WTC11 (cell line): ENCODE measurements at regions not wholly inside any gene's neighbourhood (a gene's known extent, or its start where the extent isn't known, plus 50 kb on each side); places are given as distances from the start of the nearest gene placed in this dataset.

Experiments used
- ATAC-seq: fragments of 200-7000 bp; cut with Tn5 transposase; 2 replicates; pipeline ENCODE4 v1.10.0; 2021; ENCODE audit warnings: mild to moderate bottlenecking, moderate library complexity
- CTCF ChIA-PET: fragments of 300-600 bp; sonication (Branson Sonifier 250); formaldehyde crosslinking; loops from one replicate; lab custom pipeline; 2021; ENCODE audit warnings: antibody characterized with exemption; lab: Charles Lee
- POLR2A ChIA-PET: fragments of 350-600 bp; sonication (Branson Sonifier 250); formaldehyde crosslinking; loops from one replicate; lab custom pipeline; 2021; ENCODE audit warnings: antibody characterized with exemption; lab: Charles Lee
- DNase-seq: peaks from one replicate; pipeline ENCODE4 v3.0.0; 2021; ENCODE audit warnings: low spot score
- H3K27ac Mint-ChIP-seq: 2 replicates; pipeline ENCODE4 v1.8.0; 2021; ENCODE audit warnings: mixed read lengths
- H3K27me3 Mint-ChIP-seq: 2 replicates; pipeline ENCODE4 v1.8.0; 2021; ENCODE audit warnings: low read depth, mild to moderate bottlenecking, moderate library complexity, mixed read lengths
- H3K36me3 Mint-ChIP-seq: 2 replicates; pipeline ENCODE4 v1.8.0; 2021; ENCODE audit warnings: mixed read lengths
- H3K4me1 Mint-ChIP-seq: 2 replicates; pipeline ENCODE4 v1.8.0; 2022; ENCODE audit warnings: mixed read lengths
- H3K4me3 Mint-ChIP-seq: 2 replicates; pipeline ENCODE4 v1.8.0; 2021; ENCODE audit warnings: mild to moderate bottlenecking, moderate library complexity, mixed read lengths
- H3K9me3 Mint-ChIP-seq: 2 replicates; pipeline ENCODE4 v1.8.0; 2021; ENCODE audit warnings: mixed read lengths
- CREM ChIP-seq: sonication (generic); formaldehyde crosslinking; IDR thresholded peaks from 2 replicates; pipeline ENCODE4 v1.8.1; 2022; ENCODE audit warnings: mild to moderate bottlenecking, missing genetic modification reagents, moderate library complexity
- ELF4 ChIP-seq: sonication (generic); formaldehyde crosslinking; IDR thresholded peaks from 2 replicates; pipeline ENCODE4 v1.8.1; 2022; ENCODE audit warnings: low read depth, mild to moderate bottlenecking, moderate library complexity, missing genetic modification reagents
- GABPB1 ChIP-seq: sonication (generic); formaldehyde crosslinking; IDR thresholded peaks from 2 replicates; pipeline ENCODE4 v1.8.1; 2023; ENCODE audit warnings: mild to moderate bottlenecking, missing genetic modification reagents
- GRHL2 ChIP-seq: fragments of 250-450 bp; sonication (Bioruptor Pico); IDR thresholded peaks from 2 replicates; pipeline ENCODE4 v1.8.0; 2022; ENCODE audit warnings: mild to moderate bottlenecking, moderate library complexity; ENCODE audit not compliant: insufficient replicate concordance, severe bottlenecking
- IRF2 ChIP-seq: sonication (generic); formaldehyde crosslinking; IDR thresholded peaks from 2 replicates; pipeline ENCODE4 v1.8.0; 2022; ENCODE audit warnings: low read depth, missing genetic modification reagents, borderline replicate concordance
- JAZF1 ChIP-seq: fragments of 250-450 bp; sonication (Bioruptor Pico); IDR thresholded peaks from 2 replicates; pipeline ENCODE4 v1.9.0; 2021; ENCODE audit warnings: moderate library complexity, mild to moderate bottlenecking, inconsistent platforms
- OVOL2 ChIP-seq: fragments of 250-450 bp; sonication (Bioruptor Pico); IDR thresholded peaks from 2 replicates; pipeline ENCODE4 v1.9.0; 2021; ENCODE audit warnings: mild to moderate bottlenecking, borderline replicate concordance
- SP1 ChIP-seq: sonication (generic); formaldehyde crosslinking; conservative IDR thresholded peaks from 2 replicates; pipeline ENCODE4 v1.8.1; 2022; ENCODE audit warnings: missing genetic modification reagents
- TEAD1 ChIP-seq: sonication (generic); formaldehyde crosslinking; IDR thresholded peaks from 2 replicates; pipeline ENCODE4 v1.8.0; 2022; ENCODE audit warnings: mild to moderate bottlenecking, missing genetic modification reagents
- ZNF232 ChIP-seq: sonication (generic); formaldehyde crosslinking; IDR thresholded peaks from 2 replicates; pipeline ENCODE4 v1.8.0; 2022; ENCODE audit warnings: mild to moderate bottlenecking, missing genetic modification reagents
- TF ChIP-seq, protein P1 (sequence below): sonication (generic); formaldehyde crosslinking; IDR thresholded peaks from 2 replicates; pipeline ENCODE4 v1.8.0; 2023; ENCODE audit warnings: missing genetic modification reagents, mild to moderate bottlenecking, borderline replicate concordance
- TF ChIP-seq, protein P2 (sequence below): sonication (generic); formaldehyde crosslinking; IDR thresholded peaks from 2 replicates; pipeline ENCODE4 v1.8.1; 2022; ENCODE audit warnings: mild to moderate bottlenecking, moderate library complexity, missing genetic modification reagents
- TF ChIP-seq, protein P3 (sequence below): sonication (generic); formaldehyde crosslinking; IDR thresholded peaks from 2 replicates; pipeline ENCODE4 v1.8.0; 2022; ENCODE audit warnings: mild to moderate bottlenecking, missing genetic modification reagents
- TF ChIP-seq, protein P4 (sequence below): sonication (generic); formaldehyde crosslinking; IDR thresholded peaks from 2 replicates; pipeline ENCODE4 v1.8.1; 2023; ENCODE audit warnings: mild to moderate bottlenecking, missing genetic modification reagents, borderline replicate concordance
- TF ChIP-seq, protein P5 (sequence below): fragments of 250-450 bp; sonication (Bioruptor Pico); IDR thresholded peaks from 2 replicates; pipeline ENCODE4 v1.9.0; 2021; ENCODE audit warnings: mild to moderate bottlenecking, borderline replicate concordance
- TF ChIP-seq, protein P6 (sequence below): sonication (generic); formaldehyde crosslinking; IDR thresholded peaks from 2 replicates; pipeline ENCODE4 v1.8.1; 2023; ENCODE audit warnings: mild to moderate bottlenecking, moderate library complexity, missing genetic modification reagents

DNA sequence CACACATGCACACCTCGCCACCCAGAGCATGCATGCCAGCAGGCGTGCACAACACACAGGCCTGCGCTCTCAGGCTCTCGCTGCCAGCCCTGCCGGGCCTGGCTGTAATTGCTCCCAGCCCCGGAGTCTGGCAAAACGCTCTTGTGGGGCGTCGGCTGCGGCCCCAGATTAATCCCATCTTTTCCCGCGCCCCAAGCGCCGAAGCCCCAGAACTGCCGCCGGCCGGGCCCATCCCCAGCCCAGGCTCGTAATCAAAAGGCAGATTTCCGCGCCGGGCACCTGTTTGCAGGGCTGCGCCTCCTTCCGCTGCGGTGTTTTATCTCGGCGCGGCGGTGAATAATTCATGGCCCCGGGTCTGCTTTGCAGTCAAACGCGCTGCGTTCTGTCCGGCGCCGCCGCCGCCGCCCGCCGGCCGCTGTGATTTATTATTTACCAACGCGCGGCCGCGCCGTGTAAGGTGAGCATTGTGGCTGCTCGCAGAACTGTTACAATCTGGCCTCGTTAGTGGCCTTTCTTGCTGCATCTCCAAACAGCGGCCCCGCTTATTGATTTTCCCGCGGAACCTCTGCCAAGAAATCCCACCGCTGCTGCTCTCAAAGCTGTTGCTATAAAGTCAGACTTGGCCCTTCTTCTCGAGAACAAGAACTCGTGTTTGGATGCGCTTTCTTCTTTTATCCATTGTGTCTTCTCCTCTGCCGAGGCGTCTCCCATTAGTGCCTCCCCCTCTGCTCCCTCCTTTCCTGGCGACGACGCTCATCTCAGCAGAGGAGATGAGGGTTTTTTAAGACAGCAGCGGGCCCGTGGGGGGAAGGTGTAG lies 126.1 kb downstream of the IRX5 start:
- DNase-seq = peak; percentile 81
- 0 out of 2 replicates have a peak, but pooled peaks cover 2% of the 10 kb centered on the region for H3K36me3 Mint-ChIP-seq
- peak; percentile 82 for ATAC-seq
- H3K4me3 Mint-ChIP-seq = peak overlapping the region; percentile 67
- H3K27me3 Mint-ChIP-seq = peaks cover 43% of the 10 kb centered on the region
- CTCF ChIA-PET = interaction anchor here (1.5 kb wide), 2 partner anchors 22 to 201 kb away, joined by 5 to 6 read pairs; no protein-coding TSS in a partner anchor
- TF ChIP-seq, protein P1, sequence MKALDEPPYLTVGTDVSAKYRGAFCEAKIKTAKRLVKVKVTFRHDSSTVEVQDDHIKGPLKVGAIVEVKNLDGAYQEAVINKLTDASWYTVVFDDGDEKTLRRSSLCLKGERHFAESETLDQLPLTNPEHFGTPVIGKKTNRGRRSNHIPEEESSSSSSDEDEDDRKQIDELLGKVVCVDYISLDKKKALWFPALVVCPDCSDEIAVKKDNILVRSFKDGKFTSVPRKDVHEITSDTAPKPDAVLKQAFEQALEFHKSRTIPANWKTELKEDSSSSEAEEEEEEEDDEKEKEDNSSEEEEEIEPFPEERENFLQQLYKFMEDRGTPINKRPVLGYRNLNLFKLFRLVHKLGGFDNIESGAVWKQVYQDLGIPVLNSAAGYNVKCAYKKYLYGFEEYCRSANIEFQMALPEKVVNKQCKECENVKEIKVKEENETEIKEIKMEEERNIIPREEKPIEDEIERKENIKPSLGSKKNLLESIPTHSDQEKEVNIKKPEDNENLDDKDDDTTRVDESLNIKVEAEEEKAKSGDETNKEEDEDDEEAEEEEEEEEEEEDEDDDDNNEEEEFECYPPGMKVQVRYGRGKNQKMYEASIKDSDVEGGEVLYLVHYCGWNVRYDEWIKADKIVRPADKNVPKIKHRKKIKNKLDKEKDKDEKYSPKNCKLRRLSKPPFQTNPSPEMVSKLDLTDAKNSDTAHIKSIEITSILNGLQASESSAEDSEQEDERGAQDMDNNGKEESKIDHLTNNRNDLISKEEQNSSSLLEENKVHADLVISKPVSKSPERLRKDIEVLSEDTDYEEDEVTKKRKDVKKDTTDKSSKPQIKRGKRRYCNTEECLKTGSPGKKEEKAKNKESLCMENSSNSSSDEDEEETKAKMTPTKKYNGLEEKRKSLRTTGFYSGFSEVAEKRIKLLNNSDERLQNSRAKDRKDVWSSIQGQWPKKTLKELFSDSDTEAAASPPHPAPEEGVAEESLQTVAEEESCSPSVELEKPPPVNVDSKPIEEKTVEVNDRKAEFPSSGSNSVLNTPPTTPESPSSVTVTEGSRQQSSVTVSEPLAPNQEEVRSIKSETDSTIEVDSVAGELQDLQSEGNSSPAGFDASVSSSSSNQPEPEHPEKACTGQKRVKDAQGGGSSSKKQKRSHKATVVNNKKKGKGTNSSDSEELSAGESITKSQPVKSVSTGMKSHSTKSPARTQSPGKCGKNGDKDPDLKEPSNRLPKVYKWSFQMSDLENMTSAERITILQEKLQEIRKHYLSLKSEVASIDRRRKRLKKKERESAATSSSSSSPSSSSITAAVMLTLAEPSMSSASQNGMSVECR (CRISPR knock-in tag) = no peak
- TF ChIP-seq CREM (CRISPR knock-in tag) (0 out of 2 replicates have a peak, but pooled peaks have one; percentile 50), TEAD1 (CRISPR knock-in tag) (0 out of 2 replicates have a peak, but pooled peaks have one; percentile 12)
- TF ChIP-seq, protein P2, sequence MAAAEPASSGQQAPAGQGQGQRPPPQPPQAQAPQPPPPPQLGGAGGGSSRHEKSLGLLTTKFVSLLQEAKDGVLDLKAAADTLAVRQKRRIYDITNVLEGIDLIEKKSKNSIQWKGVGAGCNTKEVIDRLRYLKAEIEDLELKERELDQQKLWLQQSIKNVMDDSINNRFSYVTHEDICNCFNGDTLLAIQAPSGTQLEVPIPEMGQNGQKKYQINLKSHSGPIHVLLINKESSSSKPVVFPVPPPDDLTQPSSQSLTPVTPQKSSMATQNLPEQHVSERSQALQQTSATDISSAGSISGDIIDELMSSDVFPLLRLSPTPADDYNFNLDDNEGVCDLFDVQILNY = peak; percentile 59; the same call in 1 of the 2 replicates
- H3K9me3 Mint-ChIP-seq = peaks cover 12% of the 10 kb centered on the region
- no peak overlapping the region for H3K27ac Mint-ChIP-seq
- POLR2A ChIA-PET = no interaction called here
- H3K4me1 Mint-ChIP-seq = peaks cover 11% of the 10 kb centered on the region

DNA sequence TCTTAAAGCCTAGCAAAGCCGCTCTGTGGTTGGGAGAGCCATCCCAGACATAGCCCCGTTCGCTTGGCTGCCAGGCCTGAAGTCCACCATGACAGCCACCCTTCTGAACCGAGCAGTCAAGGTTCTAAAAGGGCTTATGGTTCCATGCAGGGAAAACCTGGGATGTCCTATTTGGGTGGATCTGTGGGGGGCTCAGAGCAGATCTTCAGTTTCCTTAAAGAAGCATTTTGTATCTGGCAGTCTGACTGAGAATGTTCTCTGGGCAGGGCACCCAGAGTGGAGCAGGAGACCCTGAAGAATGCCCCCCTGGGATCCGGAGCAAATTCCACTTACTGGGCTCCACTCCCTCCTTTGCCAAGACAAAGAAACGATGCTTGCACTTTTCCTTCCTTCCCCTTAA lies 127.2 kb downstream of the IRX5 start:
- Mint-ChIP-seq H3K36me3 (0 out of 2 replicates have a peak, but pooled peaks cover 2% of the 10 kb centered on the region), H3K9me3 (peaks cover 12% of the 10 kb centered on the region), H3K27me3 (peaks cover 43% of the 10 kb centered on the region), H3K4me1 (peaks cover 11% of the 10 kb centered on the region), H3K4me3 (peak overlapping the region; percentile 67; the same call in 1 of the 2 replicates), H3K27ac (no peak overlapping the region)
- no peak for ATAC-seq
- ChIA-PET POLR2A (no interaction called here), CTCF (interaction anchor here (0.6 to 1.5 kb wide), 3 partner anchors 23 to 200 kb away, joined by 3 to 6 read pairs (median 5); no protein-coding TSS in a partner anchor)
- DNase-seq = no peak
- TF ChIP-seq IRF2 (CRISPR knock-in tag) (no peak), SP1 (CRISPR knock-in tag) (no peak), ELF4 (no peak), JAZF1 (CRISPR knock-in tag) (no peak), GABPB1 (no peak), GRHL2 (no peak), OVOL2 (CRISPR knock-in tag) (no peak), ZNF232 (no peak)
- TF ChIP-seq, protein P3, sequence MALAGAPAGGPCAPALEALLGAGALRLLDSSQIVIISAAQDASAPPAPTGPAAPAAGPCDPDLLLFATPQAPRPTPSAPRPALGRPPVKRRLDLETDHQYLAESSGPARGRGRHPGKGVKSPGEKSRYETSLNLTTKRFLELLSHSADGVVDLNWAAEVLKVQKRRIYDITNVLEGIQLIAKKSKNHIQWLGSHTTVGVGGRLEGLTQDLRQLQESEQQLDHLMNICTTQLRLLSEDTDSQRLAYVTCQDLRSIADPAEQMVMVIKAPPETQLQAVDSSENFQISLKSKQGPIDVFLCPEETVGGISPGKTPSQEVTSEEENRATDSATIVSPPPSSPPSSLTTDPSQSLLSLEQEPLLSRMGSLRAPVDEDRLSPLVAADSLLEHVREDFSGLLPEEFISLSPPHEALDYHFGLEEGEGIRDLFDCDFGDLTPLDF = no peak
- TF ChIP-seq, protein P4, sequence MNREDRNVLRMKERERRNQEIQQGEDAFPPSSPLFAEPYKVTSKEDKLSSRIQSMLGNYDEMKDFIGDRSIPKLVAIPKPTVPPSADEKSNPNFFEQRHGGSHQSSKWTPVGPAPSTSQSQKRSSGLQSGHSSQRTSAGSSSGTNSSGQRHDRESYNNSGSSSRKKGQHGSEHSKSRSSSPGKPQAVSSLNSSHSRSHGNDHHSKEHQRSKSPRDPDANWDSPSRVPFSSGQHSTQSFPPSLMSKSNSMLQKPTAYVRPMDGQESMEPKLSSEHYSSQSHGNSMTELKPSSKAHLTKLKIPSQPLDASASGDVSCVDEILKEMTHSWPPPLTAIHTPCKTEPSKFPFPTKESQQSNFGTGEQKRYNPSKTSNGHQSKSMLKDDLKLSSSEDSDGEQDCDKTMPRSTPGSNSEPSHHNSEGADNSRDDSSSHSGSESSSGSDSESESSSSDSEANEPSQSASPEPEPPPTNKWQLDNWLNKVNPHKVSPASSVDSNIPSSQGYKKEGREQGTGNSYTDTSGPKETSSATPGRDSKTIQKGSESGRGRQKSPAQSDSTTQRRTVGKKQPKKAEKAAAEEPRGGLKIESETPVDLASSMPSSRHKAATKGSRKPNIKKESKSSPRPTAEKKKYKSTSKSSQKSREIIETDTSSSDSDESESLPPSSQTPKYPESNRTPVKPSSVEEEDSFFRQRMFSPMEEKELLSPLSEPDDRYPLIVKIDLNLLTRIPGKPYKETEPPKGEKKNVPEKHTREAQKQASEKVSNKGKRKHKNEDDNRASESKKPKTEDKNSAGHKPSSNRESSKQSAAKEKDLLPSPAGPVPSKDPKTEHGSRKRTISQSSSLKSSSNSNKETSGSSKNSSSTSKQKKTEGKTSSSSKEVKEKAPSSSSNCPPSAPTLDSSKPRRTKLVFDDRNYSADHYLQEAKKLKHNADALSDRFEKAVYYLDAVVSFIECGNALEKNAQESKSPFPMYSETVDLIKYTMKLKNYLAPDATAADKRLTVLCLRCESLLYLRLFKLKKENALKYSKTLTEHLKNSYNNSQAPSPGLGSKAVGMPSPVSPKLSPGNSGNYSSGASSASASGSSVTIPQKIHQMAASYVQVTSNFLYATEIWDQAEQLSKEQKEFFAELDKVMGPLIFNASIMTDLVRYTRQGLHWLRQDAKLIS (CRISPR knock-in tag) = no peak
- TF ChIP-seq, protein P5, sequence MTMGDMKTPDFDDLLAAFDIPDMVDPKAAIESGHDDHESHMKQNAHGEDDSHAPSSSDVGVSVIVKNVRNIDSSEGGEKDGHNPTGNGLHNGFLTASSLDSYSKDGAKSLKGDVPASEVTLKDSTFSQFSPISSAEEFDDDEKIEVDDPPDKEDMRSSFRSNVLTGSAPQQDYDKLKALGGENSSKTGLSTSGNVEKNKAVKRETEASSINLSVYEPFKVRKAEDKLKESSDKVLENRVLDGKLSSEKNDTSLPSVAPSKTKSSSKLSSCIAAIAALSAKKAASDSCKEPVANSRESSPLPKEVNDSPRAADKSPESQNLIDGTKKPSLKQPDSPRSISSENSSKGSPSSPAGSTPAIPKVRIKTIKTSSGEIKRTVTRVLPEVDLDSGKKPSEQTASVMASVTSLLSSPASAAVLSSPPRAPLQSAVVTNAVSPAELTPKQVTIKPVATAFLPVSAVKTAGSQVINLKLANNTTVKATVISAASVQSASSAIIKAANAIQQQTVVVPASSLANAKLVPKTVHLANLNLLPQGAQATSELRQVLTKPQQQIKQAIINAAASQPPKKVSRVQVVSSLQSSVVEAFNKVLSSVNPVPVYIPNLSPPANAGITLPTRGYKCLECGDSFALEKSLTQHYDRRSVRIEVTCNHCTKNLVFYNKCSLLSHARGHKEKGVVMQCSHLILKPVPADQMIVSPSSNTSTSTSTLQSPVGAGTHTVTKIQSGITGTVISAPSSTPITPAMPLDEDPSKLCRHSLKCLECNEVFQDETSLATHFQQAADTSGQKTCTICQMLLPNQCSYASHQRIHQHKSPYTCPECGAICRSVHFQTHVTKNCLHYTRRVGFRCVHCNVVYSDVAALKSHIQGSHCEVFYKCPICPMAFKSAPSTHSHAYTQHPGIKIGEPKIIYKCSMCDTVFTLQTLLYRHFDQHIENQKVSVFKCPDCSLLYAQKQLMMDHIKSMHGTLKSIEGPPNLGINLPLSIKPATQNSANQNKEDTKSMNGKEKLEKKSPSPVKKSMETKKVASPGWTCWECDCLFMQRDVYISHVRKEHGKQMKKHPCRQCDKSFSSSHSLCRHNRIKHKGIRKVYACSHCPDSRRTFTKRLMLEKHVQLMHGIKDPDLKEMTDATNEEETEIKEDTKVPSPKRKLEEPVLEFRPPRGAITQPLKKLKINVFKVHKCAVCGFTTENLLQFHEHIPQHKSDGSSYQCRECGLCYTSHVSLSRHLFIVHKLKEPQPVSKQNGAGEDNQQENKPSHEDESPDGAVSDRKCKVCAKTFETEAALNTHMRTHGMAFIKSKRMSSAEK (CRISPR knock-in tag) = no peak
- TF ChIP-seq, protein P6, sequence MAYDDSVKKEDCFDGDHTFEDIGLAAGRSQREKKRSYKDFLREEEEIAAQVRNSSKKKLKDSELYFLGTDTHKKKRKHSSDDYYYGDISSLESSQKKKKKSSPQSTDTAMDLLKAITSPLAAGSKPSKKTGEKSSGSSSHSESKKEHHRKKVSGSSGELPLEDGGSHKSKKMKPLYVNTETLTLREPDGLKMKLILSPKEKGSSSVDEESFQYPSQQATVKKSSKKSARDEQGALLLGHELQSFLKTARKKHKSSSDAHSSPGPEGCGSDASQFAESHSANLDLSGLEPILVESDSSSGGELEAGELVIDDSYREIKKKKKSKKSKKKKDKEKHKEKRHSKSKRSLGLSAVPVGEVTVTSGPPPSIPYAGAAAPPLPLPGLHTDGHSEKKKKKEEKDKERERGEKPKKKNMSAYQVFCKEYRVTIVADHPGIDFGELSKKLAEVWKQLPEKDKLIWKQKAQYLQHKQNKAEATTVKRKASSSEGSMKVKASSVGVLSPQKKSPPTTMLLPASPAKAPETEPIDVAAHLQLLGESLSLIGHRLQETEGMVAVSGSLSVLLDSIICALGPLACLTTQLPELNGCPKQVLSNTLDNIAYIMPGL = no peak
